PC-3 (cell line): ENCODE measurements at regions not wholly inside any gene's neighbourhood (a gene's known extent, or its start where the extent isn't known, plus 50 kb on each side); places are given as distances from the start of the nearest gene placed in this dataset.

Experiments used
- CTCF ChIP-seq: fragments of 300-600 bp; sonication (generic); conservative IDR thresholded peaks from 2 replicates; pipeline ENCODE4 v1.5.1; 2017; ENCODE audit warnings: antibody characterized with exemption, low read depth, mild to moderate bottlenecking, low read length
- EZH2 ChIP-seq: fragments of 300-600 bp; sonication (generic); IDR thresholded peaks from one replicate; pipeline ENCODE4 v1.6.1; 2017; ENCODE audit warnings: antibody characterized with exemption, mild to moderate bottlenecking, low read length; ENCODE audit not compliant: unreplicated experiment
- EZH2phosphoT487 ChIP-seq: fragments of 300-600 bp; sonication (generic); IDR thresholded peaks from 2 replicates; pipeline ENCODE4 v1.6.1; 2018; ENCODE audit warnings: mild to moderate bottlenecking, antibody characterized with exemption, low read length, borderline replicate concordance

- TF ChIP-seq CTCF (no peak), EZH2 (no peak), EZH2phosphoT487 (no peak)
These were observed 352.2 kb downstream of the EN1 start for GRCh38 chr2:118495290-118495689.
